HL-60 (cell line): ENCODE measurements at regions not wholly inside any gene's neighbourhood (a gene's known extent, or its start where the extent isn't known, plus 50 kb on each side); places are given as distances from the start of the nearest gene placed in this dataset.

ENCODE experiments used
- CTCF ChIP-seq: IDR thresholded peaks from one replicate; pipeline ENCODE4 v1.5.1; 2011; ENCODE audit warnings: low read length, control low read depth, inconsistent platforms; ENCODE audit not compliant: insufficient read depth
- GABPA ChIP-seq: IDR thresholded peaks from 2 replicates; pipeline ENCODE4 v1.6.1; 2012; ENCODE audit warnings: low read depth

- TF ChIP-seq CTCF (no peak), GABPA (no peak)
These were observed 99.3 kb upstream of the NIPBL start for GRCh38 chr5:36777105-36777757.
